ENCODE measurements at regions not wholly inside any gene's neighbourhood (a gene's known extent, or its start where the extent isn't known, plus 50 kb on each side); places are given as distances from the start of the nearest gene placed in this dataset.

DNA sequence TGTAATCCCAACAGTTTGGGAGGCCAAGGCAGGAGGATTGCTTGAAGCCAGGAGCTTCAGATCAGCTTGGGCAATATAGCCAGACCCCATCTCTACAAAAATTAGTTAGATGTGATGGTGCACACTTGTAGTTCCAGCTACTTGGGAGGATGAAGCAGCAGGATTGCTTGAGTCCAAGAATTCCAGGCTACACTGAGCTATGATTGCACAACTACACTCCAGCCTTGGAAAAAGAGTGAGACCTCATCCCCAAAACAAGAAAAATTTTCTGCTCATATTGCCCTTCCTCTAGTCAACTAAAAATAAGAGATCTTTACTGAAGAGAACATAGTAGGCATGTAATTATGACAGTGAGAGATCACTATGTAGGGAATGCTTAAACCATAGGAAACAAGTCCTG, 60.9 kb upstream of the SPATA12 start:
- H3K27ac ChIP-seq: no peak overlapping the region
- TF ChIP-seq Cebpa-rat (IDR thresholded peaks at IDR 0.05): 0 out of 22 replicates have a peak, but pooled peaks of 1 of the 11 experiments have one; percentile 25
- no peak overlapping the region for H3K4me2 ChIP-seq
- H3K36me3 ChIP-seq: no peaks in the 10 kb centered on the region
- H3K4me1 ChIP-seq: no peaks in the 10 kb centered on the region
- no peak overlapping the region for H3K4me3 ChIP-seq
- no peaks in the 10 kb centered on the region for H3K9me3 ChIP-seq (replicated peaks in 1 of 11)
- H3K27me3 ChIP-seq: no peaks in the 10 kb centered on the region
- H4K20me1 ChIP-seq: no peaks in the 10 kb centered on the region
- no peak overlapping the region for H3K9ac ChIP-seq

DNA sequence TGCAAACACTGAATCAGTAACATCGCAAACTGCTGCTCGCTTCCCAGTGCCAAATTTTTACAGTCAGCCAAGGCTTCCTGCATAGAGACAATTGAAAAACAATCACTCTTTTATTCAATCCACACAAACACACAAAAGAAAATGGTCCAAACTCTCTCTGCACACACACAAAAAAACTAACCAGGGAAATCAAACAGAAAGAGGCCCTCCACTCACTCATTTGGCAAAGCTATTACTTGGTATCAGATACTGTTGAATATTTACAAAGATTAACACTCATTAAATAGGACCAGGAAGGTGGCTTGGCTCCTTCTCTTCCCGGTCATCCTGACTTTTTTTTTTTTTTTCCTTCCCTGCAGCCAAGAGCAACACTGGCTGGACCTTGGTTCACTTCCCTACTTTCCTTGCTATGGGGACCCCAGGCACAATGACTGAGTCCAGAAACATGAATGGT, 62.4 kb upstream of the SPATA12 start:
- TF ChIP-seq Cebpa-rat (IDR thresholded peaks at IDR 0.05): no peak
- Histone ChIP-seq H3K27ac (no peak overlapping the region), H3K27me3 (no peaks in the 10 kb centered on the region)

DNA sequence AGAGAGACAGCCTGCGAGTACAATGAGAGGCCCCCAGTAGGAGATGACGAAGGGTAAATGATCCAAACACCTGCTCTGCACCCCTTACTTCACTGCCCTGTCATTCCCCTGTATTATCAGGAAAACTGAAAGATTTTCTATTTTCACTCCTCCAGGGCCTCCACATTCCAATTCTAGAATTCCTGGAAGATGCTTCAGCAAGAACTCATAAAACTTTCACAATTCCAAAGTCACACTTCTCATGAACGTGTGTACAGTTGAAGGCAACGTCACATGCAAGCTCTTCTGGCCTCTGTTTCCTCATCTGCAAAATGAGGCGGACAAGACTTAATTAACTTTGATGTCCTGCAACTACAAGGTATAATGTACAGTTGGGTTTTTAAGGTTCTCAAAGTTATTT, 62.8 kb upstream of the SPATA12 start:
- H3K4me1 ChIP-seq: no peaks in the 10 kb centered on the region
- H3K4me2 ChIP-seq: no peak overlapping the region
- H3K9me3 ChIP-seq (replicated peaks in 1 of 11): no peaks in the 10 kb centered on the region
- no peaks in the 10 kb centered on the region for H4K20me1 ChIP-seq
- no peak overlapping the region for H3K4me3 ChIP-seq
- H3K9ac ChIP-seq: no peak overlapping the region; a peak in 1 of 22 replicates
- no peaks in the 10 kb centered on the region for H3K27me3 ChIP-seq
- no peak overlapping the region for H3K27ac ChIP-seq
- no peak for TF ChIP-seq Cebpa-rat (IDR thresholded peaks at IDR 0.05)
- no peaks in the 10 kb centered on the region for H3K36me3 ChIP-seq

More for the DNA sequence above, 62.4 kb upstream of the SPATA12 start:
- Histone ChIP-seq H3K4me2 (no peak overlapping the region), H4K20me1 (no peaks in the 10 kb centered on the region), H3K4me3 (no peak overlapping the region), H3K36me3 (no peaks in the 10 kb centered on the region), H3K4me1 (no peaks in the 10 kb centered on the region), H3K9me3 (replicated peaks in 1 of 11) (no peaks in the 10 kb centered on the region), H3K9ac (no peak overlapping the region)

DNA sequence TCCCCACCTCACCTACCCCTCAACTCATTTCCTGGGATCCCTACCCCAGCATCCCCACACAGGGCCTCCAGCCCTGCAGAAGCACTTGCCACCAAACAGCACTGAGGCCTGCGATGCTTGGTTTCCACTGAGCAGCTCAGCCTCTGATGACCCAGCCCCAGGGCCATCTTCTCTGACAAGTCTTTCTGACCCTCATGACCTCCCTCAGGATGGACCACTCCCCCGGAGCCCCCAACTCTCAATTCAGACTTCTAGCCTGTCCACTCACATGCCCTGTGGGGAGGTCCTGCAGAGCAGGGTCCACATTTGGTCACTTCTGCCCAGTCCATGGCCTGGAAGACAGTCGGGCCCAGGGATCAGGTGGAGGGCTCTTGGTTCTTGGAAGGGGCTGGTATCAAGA, 63.4 kb upstream of the SPATA12 start:
- Histone ChIP-seq H3K4me1 (no peaks in the 10 kb centered on the region; a peak in 1 of 20 replicates), H3K4me3 (no peak overlapping the region), H3K36me3 (no peaks in the 10 kb centered on the region), H4K20me1 (no peaks in the 10 kb centered on the region), H3K27ac (no peak overlapping the region), H3K27me3 (no peaks in the 10 kb centered on the region), H3K9ac (no peak overlapping the region), H3K4me2 (no peak overlapping the region), H3K9me3 (replicated peaks in 1 of 11) (no peaks in the 10 kb centered on the region)
- no peak for TF ChIP-seq Cebpa-rat (IDR thresholded peaks at IDR 0.05)

DNA sequence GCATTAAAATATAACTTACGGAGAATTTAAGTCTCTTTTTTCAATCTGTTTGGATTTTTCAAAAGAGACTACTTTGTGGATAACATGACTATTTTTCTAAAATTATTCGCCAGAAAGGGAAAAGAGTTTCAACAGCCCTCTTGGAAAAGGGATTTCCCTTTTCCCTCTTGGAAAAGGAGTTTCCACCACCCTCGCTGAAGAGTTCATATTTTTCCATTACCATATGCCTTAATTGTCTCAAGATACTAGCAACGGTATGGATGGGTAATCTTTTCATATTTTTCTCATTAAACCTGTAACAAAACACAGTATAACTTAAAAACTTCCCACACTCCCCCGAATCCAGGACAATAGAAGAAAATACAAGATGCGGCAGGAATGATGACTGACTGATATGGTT, 66.1 kb upstream of the SPATA12 start:
- H3K36me3 ChIP-seq: no peaks in the 10 kb centered on the region
- H3K4me2 ChIP-seq: no peak overlapping the region
- H3K27ac ChIP-seq: no peak overlapping the region
- no peaks in the 10 kb centered on the region for H4K20me1 ChIP-seq
- H3K4me3 ChIP-seq: no peak overlapping the region
- no peaks in the 10 kb centered on the region for H3K9me3 ChIP-seq (replicated peaks in 1 of 11)
- peaks cover 0 to 7% (median 0%) of the 10 kb centered on the region in 10 experiments; a peak in 1 of 20 replicates for H3K4me1 ChIP-seq
- no peak overlapping the region for H3K9ac ChIP-seq
- peaks cover 0 to 3% (median 0%) of the 10 kb centered on the region in 11 experiments; a peak in 1 of 22 replicates for H3K27me3 ChIP-seq
- TF ChIP-seq Cebpa-rat (IDR thresholded peaks at IDR 0.05): no peak

DNA sequence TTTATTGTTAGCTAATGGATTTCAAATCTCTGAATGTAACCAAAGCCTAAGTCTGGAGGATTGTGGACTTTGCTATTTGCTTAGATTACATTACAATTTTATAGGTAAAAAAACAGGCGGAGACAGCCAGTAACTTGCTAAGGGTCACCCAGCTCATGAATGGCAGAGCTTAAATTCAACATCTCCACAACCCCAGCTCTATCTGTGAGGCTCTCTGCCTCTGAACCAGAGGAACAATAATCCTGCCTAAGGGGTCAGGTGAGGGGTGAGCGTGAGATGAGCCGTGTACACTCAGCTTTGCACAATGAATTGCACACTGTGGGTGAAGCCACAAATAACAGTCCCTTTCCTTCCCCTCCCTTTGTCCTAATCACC, 69.8 kb upstream of the SPATA12 start:
- no peak for TF ChIP-seq Cebpa-rat (IDR thresholded peaks at IDR 0.05)
- no peak overlapping the region for H3K27ac ChIP-seq

DNA sequence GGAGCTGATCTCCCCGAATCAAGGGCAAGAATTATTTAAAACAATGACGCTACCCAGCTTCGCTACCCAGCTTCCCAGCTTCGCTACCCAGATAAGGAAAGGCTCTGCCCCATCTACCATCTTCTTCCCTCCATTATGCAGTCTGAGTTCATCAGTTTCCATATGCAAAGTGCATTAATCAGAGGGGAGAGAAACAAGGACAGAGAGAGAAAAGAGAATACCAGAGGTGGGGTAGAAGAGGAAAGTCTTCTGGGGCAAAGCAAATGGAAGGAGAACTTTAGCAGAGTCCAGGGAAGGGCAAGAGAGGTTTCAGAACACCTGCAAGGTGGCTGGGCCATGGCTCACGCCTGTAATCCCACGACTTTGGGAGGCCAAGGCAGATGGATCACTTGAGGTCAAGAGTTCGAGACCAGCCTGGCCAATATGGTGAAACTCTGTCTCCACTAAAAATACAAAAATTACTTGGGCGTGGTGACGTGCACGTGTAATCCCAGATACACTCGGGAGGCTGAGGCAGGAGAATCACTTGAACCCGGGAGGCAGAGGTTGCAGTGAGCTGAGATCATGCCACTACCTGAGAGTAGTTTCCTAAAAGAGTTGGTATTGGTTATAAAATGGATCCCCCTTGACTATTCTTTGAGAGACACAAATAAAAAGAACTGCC, 70.4 kb upstream of the SPATA12 start:
- Histone ChIP-seq H3K4me1 (peaks cover 0 to 26% (median 9%) of the 10 kb centered on the region in 10 experiments; a peak in 13 of 20 replicates), H4K20me1 (peaks cover 0 to 3% (median 0%) of the 10 kb centered on the region in 11 experiments; a peak in 1 of 22 replicates), H3K4me2 (no peak overlapping the region), H3K9ac (no peak overlapping the region), H3K9me3 (replicated peaks in 1 of 11) (no peaks in the 10 kb centered on the region), H3K27ac (no peak overlapping the region), H3K4me3 (no peak overlapping the region), H3K36me3 (no peaks in the 10 kb centered on the region), H3K27me3 (peaks cover 0 to 5% (median 0%) of the 10 kb centered on the region in 11 experiments; a peak in 1 of 22 replicates)
- TF ChIP-seq Cebpa-rat (IDR thresholded peaks at IDR 0.05): no peak

More for the DNA sequence above, 69.8 kb upstream of the SPATA12 start:
- no peaks in the 10 kb centered on the region for H3K36me3 ChIP-seq
- H3K4me1 ChIP-seq: peaks cover 0 to 21% (median 7%) of the 10 kb centered on the region in 10 experiments; a peak in 13 of 20 replicates
- peaks cover 0 to 3% (median 0%) of the 10 kb centered on the region in 11 experiments; a peak in 1 of 22 replicates for H4K20me1 ChIP-seq
- H3K9me3 ChIP-seq (replicated peaks in 1 of 11): no peaks in the 10 kb centered on the region
- no peak overlapping the region for H3K4me3 ChIP-seq
- no peak overlapping the region for H3K9ac ChIP-seq
- H3K4me2 ChIP-seq: no peak overlapping the region
- peaks cover 0 to 5% (median 0%) of the 10 kb centered on the region in 11 experiments; a peak in 1 of 22 replicates for H3K27me3 ChIP-seq

DNA sequence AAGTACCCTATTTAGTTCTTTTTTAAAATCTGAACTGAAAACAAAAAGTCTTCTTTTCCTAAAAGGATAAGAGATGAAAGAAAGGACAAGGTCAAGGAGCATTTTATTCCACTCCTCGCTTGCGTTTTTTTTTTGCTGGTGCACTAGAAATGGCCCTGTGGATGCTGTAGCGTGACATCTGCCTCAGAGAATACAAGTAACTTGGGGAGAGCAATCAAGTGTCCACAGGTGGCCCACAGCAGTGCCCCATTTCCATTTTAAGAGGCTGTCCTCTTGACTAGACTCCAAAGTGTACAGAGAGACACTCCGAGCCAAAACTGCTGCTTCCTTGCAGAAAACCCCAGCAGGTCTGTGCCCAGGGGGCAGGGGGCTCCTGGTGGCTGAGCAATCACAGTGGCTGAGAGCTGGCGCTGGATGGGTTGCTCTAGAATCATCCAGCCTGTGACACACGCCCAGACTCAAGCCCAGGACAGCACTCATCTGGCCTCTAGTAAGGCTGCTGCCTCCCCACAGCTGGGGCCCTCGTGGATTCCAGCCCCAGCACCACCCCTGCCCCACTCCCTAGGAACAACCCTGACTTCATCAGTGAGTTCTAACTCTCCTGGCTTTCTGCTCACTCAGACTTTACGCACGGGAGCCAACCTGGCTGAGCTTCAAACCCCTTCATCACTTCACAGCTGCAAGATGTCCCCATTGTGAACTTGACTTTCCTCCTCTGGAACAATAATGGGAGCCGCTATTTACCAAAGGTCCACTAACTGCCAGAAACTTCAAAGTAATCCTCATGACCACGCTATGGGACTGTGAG, 71.1 kb upstream of the SPATA12 start:
- H3K27ac ChIP-seq: no peak overlapping the region
- no peak for TF ChIP-seq Cebpa-rat (IDR thresholded peaks at IDR 0.05)

More for the DNA sequence above, 71.1 kb upstream of the SPATA12 start:
- Histone ChIP-seq H3K4me3 (no peak overlapping the region), H3K4me2 (peak overlapping the region in 2 of 11 experiments; percentile 10 to 49; a peak in 2 of 22 replicates), H3K9me3 (replicated peaks in 1 of 11) (no peaks in the 10 kb centered on the region), H3K4me1 (peaks cover 0 to 31% (median 9%) of the 10 kb centered on the region in 10 experiments; a peak in 13 of 20 replicates), H3K9ac (no peak overlapping the region), H4K20me1 (peaks cover 0 to 3% (median 0%) of the 10 kb centered on the region in 11 experiments; a peak in 1 of 22 replicates), H3K36me3 (no peaks in the 10 kb centered on the region), H3K27me3 (peaks cover 0 to 5% (median 0%) of the 10 kb centered on the region in 11 experiments; a peak in 1 of 22 replicates)

All from BLaER1 treated with 17β-estradiol and CSF1 and Interleukin-3, amounts not matched to agents 10 nM and 100 nM (cell line).